HCT116 (cell line): ENCODE measurements at regions not wholly inside any gene's neighbourhood (a gene's known extent, or its start where the extent isn't known, plus 50 kb on each side); places are given as distances from the start of the nearest gene placed in this dataset.

Experiments used
- SP1 ChIP-seq: IDR thresholded peaks from 2 replicates; pipeline ENCODE4 v1.6.1; 2012; ENCODE audit warnings: low read depth
- YY1 ChIP-seq: IDR thresholded peaks from 2 replicates; pipeline ENCODE4 v1.6.1; 2011; ENCODE audit warnings: low read length, low read depth, moderate library complexity, mild to moderate bottlenecking; ENCODE audit not compliant: insufficient replicate concordance; ENCODE audit errors: extremely low read depth

DNA sequence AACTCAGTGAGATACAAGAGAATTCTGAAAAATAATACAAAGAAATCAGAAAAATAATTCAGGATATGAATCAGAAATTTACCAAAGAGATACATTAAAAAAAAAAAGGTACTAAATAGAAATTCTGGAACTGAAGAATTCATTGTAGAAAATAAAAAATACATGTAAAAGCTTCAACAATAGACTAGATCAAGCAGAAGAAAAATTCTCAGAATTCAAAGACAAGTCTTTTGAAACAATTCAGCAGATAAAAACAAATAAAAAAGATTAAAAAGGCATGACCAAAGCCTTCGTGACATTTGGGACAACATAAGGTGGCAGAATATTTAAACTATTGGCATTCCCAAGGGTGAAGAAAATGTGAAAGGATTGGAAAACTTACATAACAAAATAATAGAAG, 133.1 kb upstream of the CNOT2 start:
- TF ChIP-seq YY1 (no peak), SP1 (no peak)
